Stimulated activated CD4-positive, alpha-beta T cell treated with anti-CD3 and anti-CD28 coated beads, Interleukin-2, amount 100 ng/mL, for 48 hours (primary cell): ENCODE measurements at regions not wholly inside any gene's neighbourhood (a gene's known extent, or its start where the extent isn't known, plus 50 kb on each side); places are given as distances from the start of the nearest gene placed in this dataset.
"Not testable (repeated sequence)": the region's sequence is repeated elsewhere in the genome, so short reads cannot be mapped to it uniquely, and the experiment has no call there.

Source experiments
- DNase-seq, 2 donors: peaks; one replicate each; pipeline ENCODE4 v3.0.0-alpha.2; 2020

DNA sequence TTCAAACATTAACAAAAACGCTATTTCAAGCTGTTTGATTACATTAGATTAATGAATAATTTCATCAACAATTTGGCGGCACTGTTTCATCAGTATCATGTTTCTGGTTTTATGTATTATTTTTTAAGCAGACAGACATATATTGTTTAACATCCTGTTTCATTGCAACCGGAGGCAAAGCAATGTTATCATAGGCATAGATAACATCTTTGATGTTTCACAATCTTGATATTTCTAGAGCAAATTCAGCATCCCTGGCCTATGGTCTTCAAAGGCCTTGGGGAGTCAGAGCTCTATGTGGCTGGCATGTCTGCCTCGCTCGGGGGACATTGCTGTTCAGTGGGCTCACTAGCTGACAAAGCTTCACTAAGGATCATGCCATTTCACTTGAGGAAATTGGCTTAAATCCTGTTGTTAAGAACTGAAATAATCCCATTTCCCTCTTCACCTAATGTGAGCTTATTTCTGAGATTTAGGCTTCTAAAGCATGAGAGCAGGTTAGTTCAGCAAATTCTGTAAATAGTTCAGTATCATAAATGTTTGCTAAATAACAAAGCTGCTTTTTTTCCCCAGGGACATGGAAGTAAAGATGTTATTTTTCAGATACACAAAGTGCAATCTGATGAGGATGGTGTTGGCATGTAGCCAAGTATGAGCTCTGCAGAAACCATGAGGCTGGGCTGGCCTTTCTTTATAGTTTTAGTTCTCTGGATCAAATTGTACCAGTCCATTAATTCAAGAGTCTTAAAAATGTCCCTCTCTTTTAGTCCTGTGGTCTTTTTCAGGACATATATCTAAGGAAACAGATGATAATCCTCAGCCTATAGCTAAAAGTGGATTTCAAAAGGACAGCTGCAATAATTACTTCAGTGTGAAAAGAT, 941.4 kb downstream of the PLOD2 start:
- no peak for DNase-seq

DNA sequence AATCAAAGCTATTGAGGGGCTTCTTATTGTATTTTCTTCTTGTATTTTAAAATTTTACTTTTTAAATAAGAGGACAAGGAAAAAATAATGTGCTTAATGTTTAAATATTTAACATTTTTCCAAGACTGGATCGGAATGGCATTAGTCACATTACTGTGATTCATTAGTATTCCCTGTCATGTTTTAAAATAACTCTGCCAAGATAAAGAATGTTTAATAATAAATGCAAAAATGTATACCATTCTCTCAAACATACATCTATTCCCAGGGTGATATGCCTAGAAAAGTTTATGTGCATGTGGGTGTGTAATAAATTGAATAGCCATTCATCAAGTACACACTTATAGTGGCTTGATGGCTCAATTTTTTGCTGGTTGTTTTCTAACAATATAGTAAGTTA, 936.1 kb downstream of the PLOD2 start:
- no peak for DNase-seq

DNA sequence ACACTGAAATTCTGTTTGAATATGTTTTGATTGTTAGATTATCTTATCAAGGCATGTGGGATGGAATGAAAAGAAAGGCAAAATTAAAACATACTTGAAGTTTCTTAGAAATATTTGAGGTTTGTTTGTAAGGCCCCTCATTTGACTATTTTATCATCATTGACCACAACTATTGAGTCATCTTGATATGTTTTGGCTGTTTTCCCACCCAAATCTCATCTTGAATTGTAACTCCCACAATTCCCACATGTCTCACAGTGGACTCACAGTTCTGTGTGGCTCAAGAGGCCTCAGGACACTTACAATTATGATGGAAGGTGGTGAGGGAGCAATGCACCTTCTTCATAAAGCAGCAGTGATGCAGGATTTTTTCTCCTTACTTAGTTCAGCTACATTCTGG, 917.1 kb downstream of the PLOD2 start:
- DNase-seq: no peak

DNA sequence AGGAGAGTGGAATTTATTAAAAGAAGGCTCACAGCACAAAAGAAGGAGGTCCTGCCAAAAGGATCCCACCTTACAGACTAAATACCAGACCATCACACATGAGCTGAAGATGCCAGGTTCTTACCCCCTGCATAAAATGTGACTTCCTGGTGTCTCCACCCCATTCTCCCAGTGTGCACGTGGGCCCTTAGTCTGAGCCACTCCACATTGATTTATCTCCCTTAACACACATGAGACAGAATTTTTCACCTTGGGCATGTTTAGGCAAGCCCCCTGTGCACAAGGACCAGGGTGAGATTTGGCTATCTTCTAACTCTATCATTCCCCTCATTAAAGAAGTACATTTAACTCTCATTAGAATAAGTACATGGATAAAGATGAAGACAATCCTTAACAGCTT, 916.7 kb downstream of the PLOD2 start:
- DNase-seq: no peak

DNA sequence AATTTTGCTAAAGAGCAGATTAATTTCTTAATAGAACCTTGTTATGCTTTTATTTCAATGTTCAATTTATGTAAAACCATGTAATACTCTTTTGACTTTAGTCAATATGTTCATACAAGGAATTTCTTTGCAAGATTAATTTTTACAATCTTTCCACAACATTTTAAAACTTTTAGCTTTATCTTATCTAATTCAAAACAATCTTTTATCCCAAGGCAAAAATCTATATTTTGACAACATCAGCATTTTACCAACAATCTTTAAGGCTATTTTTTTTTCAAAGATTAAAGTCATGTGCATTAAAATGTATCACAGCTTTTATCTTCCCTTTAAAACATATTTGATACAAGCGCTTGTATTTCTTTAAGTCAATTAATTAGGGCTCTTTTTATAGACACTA, 914.7 kb downstream of the PLOD2 start:
- no peak for DNase-seq

GRCh38 chr3:145248928-145249327, 912.1 kb downstream of the PLOD2 start:
- no peak for DNase-seq

DNA sequence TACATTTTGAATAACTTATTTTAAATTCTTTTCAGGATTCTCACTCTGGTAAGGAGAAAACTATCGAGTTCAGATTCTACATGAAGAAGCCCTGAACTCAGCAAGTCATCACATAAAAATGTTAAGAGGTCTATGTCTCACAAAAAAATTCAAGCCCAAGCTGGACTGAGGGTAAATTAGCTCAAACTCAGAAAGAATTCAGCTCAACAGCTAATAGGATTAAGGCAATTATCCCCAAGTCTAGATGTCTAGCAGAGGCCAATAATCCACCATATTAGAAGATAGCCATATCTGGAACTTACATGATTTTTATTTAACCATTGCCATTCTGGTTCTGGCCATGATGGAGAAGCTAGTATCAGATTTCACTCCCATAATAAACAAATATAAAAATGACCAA, 909.7 kb downstream of the PLOD2 start:
- no peak for DNase-seq

GRCh38 chr3:145257967-145258366, 903.0 kb downstream of the PLOD2 start:
- DNase-seq: not testable (repeated sequence)

- no peak for DNase-seq
Measured at GRCh38 chr3:145259166-145259880, 901.7 kb downstream of the PLOD2 start.

DNA sequence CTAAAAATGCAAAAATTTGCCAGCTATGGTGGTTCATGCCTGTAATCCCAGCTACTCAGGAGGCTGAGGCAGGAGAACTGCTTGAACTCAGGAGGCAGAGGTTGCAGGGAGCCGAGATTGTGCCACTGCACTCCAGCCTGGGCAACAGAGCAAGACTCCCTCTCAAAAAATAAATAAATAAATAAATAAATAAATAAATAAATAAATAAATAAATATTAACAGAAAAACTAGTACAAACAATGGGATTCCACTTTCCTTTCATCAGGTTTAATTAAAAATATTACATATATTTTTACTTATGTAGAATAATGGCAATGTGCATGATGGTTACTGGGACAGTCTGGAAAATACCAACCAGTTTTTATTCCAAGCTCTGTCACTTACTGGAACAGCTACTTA, 897.5 kb downstream of the PLOD2 start:
- not testable (repeated sequence) for DNase-seq

- no peak for DNase-seq
Measured at GRCh38 chr3:145266368-145266767, 894.6 kb downstream of the PLOD2 start.

- no peak for DNase-seq
Measured at GRCh38 chr3:145269106-145269505, 891.9 kb downstream of the PLOD2 start.

GRCh38 chr3:145272684-145273083, 888.3 kb downstream of the PLOD2 start:
- no peak for DNase-seq

DNA sequence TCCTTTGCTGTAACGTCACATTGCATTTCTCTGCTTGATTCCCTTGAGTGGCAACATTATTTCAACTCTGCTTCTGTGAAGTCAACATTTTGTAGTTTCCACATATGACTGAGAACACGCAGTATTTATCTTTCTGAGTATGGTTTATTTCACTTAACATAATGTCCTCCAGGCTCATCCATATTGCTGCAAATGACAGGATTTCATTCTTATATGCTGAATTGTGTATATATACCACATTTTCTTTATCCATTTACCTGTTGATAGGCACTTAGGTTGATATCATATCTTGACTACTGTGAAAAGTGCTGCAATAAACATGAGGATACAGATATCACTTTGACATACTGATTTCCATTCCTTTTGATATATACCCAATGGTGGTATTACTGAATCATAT, 878.5 kb downstream of the PLOD2 start:
- DNase-seq: no peak

- DNase-seq: no peak
Measured at GRCh38 chr3:145286937-145287336, 874.0 kb downstream of the PLOD2 start.

DNA sequence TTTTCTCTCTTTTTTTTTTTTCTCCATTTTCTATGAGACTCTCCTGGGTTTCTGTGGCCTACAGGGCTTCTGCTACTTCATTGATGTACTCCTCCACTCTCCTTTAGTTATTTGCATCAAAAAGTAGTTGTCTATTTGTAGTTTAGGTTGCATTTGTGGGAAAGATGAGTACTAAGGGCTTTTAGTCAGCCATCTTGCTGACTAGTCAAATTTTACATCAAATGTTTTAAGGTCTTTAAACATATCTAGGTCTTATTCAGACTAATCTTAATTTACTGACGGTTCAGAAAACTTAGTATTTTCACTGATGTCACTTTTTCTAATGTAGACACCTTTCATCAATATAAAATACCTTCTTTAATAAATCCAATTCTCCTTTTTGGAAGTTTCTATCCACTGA, 871.0 kb downstream of the PLOD2 start:
- no peak for DNase-seq

DNA sequence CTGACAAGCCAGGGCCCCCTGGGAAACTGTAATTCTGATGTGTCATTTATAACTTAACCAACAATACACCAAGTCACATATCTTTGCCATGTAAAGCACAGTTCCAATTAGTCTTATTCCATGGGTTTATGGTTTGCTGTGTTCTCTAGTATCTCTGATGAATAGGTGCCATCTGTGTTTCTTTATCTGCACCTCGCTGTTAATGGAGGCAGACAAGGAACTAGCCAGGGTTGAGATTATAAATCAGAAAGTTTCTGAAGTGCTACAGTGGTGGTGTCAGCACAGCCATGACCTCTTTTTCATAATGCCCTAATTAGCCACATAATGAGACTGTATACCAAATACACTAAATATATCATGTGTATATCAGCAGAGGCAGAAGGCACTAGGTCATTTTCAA, 866.4 kb downstream of the PLOD2 start:
- DNase-seq: no peak

- DNase-seq: no peak
Measured at GRCh38 chr3:145307272-145307671, 853.7 kb downstream of the PLOD2 start.

DNA sequence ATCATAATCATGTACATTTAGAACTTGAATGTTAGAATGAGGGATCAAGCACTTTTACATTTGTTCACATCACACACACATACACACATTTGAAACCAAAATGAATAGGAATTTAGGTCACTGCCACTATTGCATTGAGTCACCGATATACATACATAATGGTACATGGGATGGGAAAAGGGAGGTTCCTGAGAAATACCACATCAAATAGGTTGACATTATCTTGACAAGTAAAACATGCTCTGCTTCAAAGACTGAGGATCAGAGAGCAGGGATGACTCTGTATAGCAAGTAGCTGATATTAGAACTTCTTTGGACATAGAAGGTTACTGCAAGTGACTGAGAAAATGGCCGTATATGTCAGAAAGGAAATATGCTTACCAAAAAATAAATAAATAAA, 847.2 kb downstream of the PLOD2 start:
- DNase-seq: no peak

GRCh38 chr3:145316253-145316652, 844.7 kb downstream of the PLOD2 start:
- DNase-seq: not testable (repeated sequence)

- no peak for DNase-seq
Measured at GRCh38 chr3:145326666-145327065, 834.3 kb downstream of the PLOD2 start.

- not testable (repeated sequence) for DNase-seq
Measured at GRCh38 chr3:145333427-145333826, 827.6 kb downstream of the PLOD2 start.

- no peak for DNase-seq
Measured at GRCh38 chr3:145333931-145334330, 827.1 kb downstream of the PLOD2 start.

DNA sequence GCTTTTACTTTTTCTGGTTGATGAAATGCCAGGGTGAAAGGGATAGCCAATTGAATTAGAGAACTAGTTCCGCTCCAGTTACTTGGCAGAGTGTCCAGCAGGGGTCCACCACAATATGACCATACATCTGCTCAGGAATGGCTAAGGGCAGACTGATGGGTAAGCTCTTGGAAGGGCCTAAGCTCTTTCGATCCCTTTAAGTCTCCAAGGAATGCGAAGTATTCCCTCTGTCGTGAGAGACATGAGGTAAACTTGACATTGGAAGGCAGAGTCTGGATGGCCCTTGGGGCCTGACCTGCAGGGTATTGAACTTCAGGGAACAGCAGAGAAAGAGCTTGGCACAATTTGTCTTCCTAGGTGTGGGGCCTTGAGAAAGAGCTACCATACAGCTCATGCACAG, 805.8 kb downstream of the PLOD2 start:
- no peak for DNase-seq
